WERI-Rb-1 (cell line): ENCODE measurements at regions not wholly inside any gene's neighbourhood (a gene's known extent, or its start where the extent isn't known, plus 50 kb on each side); places are given as distances from the start of the nearest gene placed in this dataset.
"Not testable (repeated sequence)": the region's sequence is repeated elsewhere in the genome, so short reads cannot be mapped to it uniquely, and the experiment has no call there.

Source experiments
- DNase-seq: peaks from one replicate; pipeline ENCODE4 v3.0.0-alpha.2; 2020
- H3K27ac ChIP-seq: fragments of 250-450 bp; sonication (Bioruptor Pico); 2 replicates; pipeline ENCODE4 v1.5.1; 2020; ENCODE audit warnings: mild to moderate bottlenecking, moderate library complexity
- H3K27me3 ChIP-seq: fragments of 250-450 bp; sonication (Bioruptor Pico); 2 replicates; pipeline ENCODE4 v1.5.1; 2021; ENCODE audit warnings: mild to moderate bottlenecking, low read depth, moderate library complexity; ENCODE audit not compliant: insufficient read depth, severe bottlenecking
- H3K36me3 ChIP-seq: fragments of 250-450 bp; sonication (Bioruptor Pico); 2 replicates; pipeline ENCODE4 v1.5.1; 2020; ENCODE audit warnings: mild to moderate bottlenecking, moderate library complexity
- H3K4me3 ChIP-seq: 2 replicates; pipeline ENCODE4 v1.5.1; 2011; ENCODE audit warnings: low read depth, mild to moderate bottlenecking, control low read depth, low read length
- H3K9me3 ChIP-seq: fragments of 250-450 bp; sonication (Bioruptor Pico); 2 replicates; pipeline ENCODE4 v1.5.1; 2021; ENCODE audit warnings: mild to moderate bottlenecking, moderate library complexity; ENCODE audit not compliant: severe bottlenecking
- CTCF ChIP-seq: IDR thresholded peaks from 2 replicates; pipeline ENCODE4 v1.5.1; 2011; ENCODE audit warnings: low read depth, mild to moderate bottlenecking, control low read depth, inconsistent platforms, low read length

GRCh38 chr19:31537136-31537535 lies 187.9 kb upstream of the TSHZ3 start:
- Histone ChIP-seq H3K27me3 (no peaks in the 10 kb centered on the region), H3K9me3 (no peaks in the 10 kb centered on the region), H3K4me3 (no peak overlapping the region), H3K27ac (no peak overlapping the region), H3K36me3 (no peaks in the 10 kb centered on the region)
- TF ChIP-seq CTCF = no peak
- no peak for DNase-seq

- not testable (repeated sequence) for H3K27ac ChIP-seq, H3K9me3 ChIP-seq, H3K27me3 ChIP-seq, H3K36me3 ChIP-seq, DNase-seq, H3K4me3 ChIP-seq
Measured at GRCh38 chr19:31537902-31538301, 188.7 kb upstream of the TSHZ3 start.

- DNase-seq = no peak
- H3K9me3 ChIP-seq = no peaks in the 10 kb centered on the region
- no peak for TF ChIP-seq CTCF
- H3K27ac ChIP-seq = no peak overlapping the region
- no peaks in the 10 kb centered on the region for H3K27me3 ChIP-seq
- no peaks in the 10 kb centered on the region for H3K36me3 ChIP-seq
- H3K4me3 ChIP-seq = no peak overlapping the region
Measured at GRCh38 chr19:31538879-31539278, 189.6 kb upstream of the TSHZ3 start.

GRCh38 chr19:31539386-31539785 lies 190.2 kb upstream of the TSHZ3 start:
- Histone ChIP-seq H3K36me3 (no peaks in the 10 kb centered on the region), H3K27me3 (no peaks in the 10 kb centered on the region), H3K27ac (no peak overlapping the region), H3K4me3 (no peak overlapping the region), H3K9me3 (no peaks in the 10 kb centered on the region)
- DNase-seq = no peak
- TF ChIP-seq CTCF = no peak

GRCh38 chr19:31541396-31541795 lies 192.2 kb upstream of the TSHZ3 start:
- Histone ChIP-seq H3K27ac (no peak overlapping the region), H3K36me3 (no peaks in the 10 kb centered on the region), H3K9me3 (no peaks in the 10 kb centered on the region), H3K27me3 (no peaks in the 10 kb centered on the region), H3K4me3 (no peak overlapping the region)
- DNase-seq = no peak
- TF ChIP-seq CTCF = no peak

- TF ChIP-seq CTCF = no peak
- DNase-seq = no peak
- no peak overlapping the region for H3K4me3 ChIP-seq
- no peaks in the 10 kb centered on the region for H3K36me3 ChIP-seq
- H3K27ac ChIP-seq = no peak overlapping the region
- no peaks in the 10 kb centered on the region for H3K9me3 ChIP-seq
- H3K27me3 ChIP-seq = no peaks in the 10 kb centered on the region
Measured at GRCh38 chr19:31543456-31543855, 194.2 kb upstream of the TSHZ3 start.
